VCaP (cell line): ENCODE measurements at regions not wholly inside any gene's neighbourhood (a gene's known extent, or its start where the extent isn't known, plus 50 kb on each side); places are given as distances from the start of the nearest gene placed in this dataset.

Experiments used
- H3K27ac ChIP-seq: fragments of 450-650 bp; 2 replicates; pipeline ENCODE4 v1.5.1; 2017
- TF ChIP-seq, protein P1 (sequence below): fragments of 450-650 bp; conservative IDR thresholded peaks from 2 replicates; pipeline ENCODE4 v1.5.1; 2017; ENCODE audit warnings: mild to moderate bottlenecking, moderate library complexity

DNA sequence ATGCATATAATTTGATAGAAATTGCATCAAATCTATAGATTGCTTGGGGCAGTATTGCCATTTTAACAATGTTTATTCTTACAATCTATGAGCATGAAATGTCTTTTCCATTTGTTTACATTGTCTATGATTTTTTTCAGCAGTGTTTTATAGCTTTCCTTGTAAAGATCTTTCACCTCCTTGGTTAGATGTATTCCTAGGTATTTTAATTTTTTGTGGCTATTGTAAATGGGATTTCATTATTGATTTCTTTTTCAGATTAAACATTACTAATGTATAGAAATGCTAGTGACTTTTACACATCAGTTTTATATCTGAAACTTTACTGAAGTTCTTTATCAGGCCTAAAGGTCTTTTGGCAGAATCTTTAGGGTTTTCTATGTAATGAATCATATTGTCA, 237.6 kb upstream of the STAC start:
- no peak overlapping the region for H3K27ac ChIP-seq
- TF ChIP-seq, protein P1, sequence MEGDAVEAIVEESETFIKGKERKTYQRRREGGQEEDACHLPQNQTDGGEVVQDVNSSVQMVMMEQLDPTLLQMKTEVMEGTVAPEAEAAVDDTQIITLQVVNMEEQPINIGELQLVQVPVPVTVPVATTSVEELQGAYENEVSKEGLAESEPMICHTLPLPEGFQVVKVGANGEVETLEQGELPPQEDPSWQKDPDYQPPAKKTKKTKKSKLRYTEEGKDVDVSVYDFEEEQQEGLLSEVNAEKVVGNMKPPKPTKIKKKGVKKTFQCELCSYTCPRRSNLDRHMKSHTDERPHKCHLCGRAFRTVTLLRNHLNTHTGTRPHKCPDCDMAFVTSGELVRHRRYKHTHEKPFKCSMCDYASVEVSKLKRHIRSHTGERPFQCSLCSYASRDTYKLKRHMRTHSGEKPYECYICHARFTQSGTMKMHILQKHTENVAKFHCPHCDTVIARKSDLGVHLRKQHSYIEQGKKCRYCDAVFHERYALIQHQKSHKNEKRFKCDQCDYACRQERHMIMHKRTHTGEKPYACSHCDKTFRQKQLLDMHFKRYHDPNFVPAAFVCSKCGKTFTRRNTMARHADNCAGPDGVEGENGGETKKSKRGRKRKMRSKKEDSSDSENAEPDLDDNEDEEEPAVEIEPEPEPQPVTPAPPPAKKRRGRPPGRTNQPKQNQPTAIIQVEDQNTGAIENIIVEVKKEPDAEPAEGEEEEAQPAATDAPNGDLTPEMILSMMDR: no peak

DNA sequence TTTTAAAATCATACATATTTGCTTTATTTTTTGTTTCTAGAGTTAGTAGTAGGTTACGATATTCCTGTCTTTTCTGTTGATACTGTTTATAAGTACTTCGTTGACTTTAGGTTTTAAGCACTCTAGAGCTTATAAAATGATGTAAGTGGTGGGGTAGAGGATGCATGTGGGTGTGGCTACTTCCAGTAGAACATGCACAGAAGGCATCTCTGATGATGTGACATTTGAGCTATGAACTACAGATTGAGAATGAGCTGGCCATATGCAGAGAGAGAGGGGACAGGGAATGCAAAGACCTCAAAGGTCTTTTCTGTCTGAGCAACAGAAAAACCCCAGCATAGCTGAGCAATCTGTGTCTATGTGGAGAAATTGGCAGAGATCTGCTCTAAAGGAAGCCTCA, 233.9 kb upstream of the STAC start:
- TF ChIP-seq, protein P1: no peak
- no peak overlapping the region for H3K27ac ChIP-seq

DNA sequence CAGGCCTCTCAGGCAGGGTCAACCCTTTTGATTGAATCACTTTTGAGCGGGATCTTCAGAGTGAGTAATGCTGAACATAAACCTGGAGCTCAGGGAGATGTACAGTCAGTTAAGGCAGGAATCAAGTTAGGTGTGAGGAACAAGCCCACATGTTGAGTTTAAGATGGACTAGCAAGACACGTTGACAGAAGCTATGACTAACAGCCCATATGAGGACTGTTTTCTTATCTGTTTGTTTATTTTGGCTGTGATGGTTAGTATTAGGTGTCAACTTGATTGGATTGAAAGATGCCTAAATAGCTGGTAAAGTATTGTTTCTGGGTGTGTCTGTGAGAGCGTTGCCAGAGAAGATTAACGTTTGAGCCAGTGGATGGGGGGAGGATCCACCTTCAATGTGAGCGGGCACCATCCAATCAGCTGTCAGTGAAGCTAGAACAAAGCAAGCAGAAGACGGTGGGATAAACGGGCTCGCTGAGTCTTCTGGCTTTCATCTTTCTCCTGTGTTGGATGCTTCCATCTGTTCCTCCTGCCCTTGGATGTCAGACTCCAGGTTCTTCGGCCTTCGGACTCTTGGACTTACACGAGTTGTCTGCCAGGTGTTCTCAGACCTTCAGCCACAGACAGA, 232.3 kb upstream of the STAC start:
- TF ChIP-seq, protein P1: no peak
- H3K27ac ChIP-seq: no peak overlapping the region

DNA sequence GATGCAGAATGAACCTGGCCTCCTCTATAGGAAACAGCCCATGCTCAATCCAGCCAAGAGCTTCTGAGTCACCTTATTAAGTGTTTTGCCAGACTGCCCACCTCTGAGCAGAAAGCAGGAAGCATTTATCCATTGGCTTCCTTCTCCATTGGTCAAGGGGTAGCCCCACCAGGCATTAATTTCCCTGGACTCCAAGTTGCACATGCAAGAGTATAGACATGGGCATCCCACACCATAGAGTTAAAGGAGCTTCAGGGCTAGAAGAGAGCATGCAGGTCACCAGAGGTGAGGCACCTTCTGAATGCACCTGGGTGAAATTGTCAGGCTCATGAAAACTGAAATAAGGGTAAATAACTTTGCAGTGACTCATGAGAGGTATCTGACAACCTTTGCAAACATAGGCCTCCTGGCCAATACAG, 230.8 kb upstream of the STAC start:
- H3K27ac ChIP-seq: no peak overlapping the region
- TF ChIP-seq, protein P1: no peak

DNA sequence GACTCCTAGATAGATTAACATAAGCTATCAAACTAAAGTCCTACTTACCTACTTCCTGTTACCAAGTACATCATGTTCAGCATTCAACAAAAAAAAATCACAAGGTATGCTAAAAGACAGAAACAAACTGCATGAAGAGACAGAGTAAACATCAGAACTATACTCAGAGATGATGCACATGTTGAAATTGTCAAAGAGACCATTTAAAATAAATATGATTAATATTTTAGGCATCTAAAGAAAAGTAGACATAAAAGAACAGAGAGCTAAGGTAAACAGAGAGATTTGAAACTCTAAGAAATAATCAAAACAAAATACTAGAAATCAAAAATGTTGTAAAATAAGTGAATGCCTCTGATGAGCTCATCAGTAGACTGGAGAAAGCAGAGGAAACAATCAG, 224.8 kb upstream of the STAC start:
- no peak overlapping the region for H3K27ac ChIP-seq
- TF ChIP-seq, protein P1: no peak

DNA sequence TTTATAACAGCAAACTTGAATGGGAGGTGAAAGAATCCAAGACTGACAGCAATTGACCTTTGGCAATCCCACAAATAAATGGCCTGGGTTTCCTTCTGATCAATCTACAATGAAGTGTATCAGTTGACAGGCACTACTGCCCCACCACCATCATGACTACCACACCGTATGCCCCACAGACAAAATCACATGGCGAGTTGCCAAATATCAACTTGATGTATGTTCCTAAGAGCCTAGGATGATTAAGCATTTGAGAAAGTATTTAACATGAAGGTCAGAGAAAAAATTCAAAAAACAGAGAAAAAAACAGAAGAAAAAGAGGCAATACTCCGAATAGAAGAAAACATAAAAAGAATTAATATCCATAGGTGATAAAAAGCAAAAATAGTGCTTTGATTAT, 215.9 kb upstream of the STAC start:
- no peak overlapping the region for H3K27ac ChIP-seq
- TF ChIP-seq, protein P1: no peak

DNA sequence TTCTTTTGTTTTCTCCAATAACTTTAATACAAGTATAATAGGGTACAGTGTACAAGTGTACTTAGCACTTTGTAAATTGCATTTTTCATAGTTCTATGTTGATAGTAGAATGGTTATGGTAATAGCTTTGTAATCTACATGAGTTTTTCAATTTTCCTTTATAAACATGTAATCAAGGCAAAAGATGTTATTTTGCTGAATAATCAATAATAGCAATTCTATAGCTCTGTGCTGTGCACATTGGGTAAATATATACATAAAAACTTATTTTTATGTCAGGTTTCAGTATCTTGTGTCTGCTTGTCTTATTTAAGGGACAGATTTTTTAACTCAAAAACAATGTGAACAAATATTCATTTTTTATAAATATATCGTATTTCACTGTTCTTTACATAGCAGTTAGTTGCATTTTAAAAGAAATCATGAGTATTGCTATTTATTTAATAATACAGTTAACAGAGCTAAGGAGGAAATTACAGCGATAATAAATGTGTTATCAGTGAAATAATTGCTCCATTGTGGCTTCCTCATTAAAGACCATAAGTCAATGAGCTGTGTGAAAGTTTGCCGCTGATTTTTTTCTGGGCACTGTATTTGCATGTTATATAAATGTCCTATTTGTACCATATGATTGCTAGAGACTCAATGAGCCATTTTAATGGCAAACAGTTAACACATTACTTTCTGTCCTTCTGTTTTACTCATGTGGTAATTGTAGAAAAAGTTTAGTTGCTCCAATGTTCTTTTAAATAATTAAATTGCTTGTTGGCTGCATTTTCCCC, 214.6 kb upstream of the STAC start:
- H3K27ac ChIP-seq: no peak overlapping the region

More for the DNA sequence above, 214.6 kb upstream of the STAC start:
- TF ChIP-seq, protein P1: no peak
